ENCODE measurements at regions not wholly inside any gene's neighbourhood (a gene's known extent, or its start where the extent isn't known, plus 50 kb on each side); places are given as distances from the start of the nearest gene placed in this dataset.

- TF ChIP-seq, protein P1, sequence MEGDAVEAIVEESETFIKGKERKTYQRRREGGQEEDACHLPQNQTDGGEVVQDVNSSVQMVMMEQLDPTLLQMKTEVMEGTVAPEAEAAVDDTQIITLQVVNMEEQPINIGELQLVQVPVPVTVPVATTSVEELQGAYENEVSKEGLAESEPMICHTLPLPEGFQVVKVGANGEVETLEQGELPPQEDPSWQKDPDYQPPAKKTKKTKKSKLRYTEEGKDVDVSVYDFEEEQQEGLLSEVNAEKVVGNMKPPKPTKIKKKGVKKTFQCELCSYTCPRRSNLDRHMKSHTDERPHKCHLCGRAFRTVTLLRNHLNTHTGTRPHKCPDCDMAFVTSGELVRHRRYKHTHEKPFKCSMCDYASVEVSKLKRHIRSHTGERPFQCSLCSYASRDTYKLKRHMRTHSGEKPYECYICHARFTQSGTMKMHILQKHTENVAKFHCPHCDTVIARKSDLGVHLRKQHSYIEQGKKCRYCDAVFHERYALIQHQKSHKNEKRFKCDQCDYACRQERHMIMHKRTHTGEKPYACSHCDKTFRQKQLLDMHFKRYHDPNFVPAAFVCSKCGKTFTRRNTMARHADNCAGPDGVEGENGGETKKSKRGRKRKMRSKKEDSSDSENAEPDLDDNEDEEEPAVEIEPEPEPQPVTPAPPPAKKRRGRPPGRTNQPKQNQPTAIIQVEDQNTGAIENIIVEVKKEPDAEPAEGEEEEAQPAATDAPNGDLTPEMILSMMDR (IDR thresholded peaks at IDR 0.05; ENCODE audit: low read depth, low read length, poor library complexity, severe bottlenecking), result no peak
- TF ChIP-seq EZH2phosphoT487 (IDR thresholded peaks at IDR 0.05; ENCODE audit: borderline replicate concordance, low read length), result no peak
Observed at GRCh38 chr13:69155136-69155535, 952.5 kb upstream of the ATXN8OS start.

Data from DOHH2 (cell line).